HG02981 (cell line): ENCODE measurements at regions not wholly inside any gene's neighbourhood (a gene's known extent, or its start where the extent isn't known, plus 50 kb on each side); places are given as distances from the start of the nearest gene placed in this dataset.

Experiments used
- ATAC-seq: cut with Tn5 transposase; IDR thresholded peaks from one replicate; pipeline ENCODE4 v1.9.1; 2021; ENCODE audit warnings: mild to moderate bottlenecking, moderate library complexity; ENCODE audit not compliant: unreplicated experiment

DNA sequence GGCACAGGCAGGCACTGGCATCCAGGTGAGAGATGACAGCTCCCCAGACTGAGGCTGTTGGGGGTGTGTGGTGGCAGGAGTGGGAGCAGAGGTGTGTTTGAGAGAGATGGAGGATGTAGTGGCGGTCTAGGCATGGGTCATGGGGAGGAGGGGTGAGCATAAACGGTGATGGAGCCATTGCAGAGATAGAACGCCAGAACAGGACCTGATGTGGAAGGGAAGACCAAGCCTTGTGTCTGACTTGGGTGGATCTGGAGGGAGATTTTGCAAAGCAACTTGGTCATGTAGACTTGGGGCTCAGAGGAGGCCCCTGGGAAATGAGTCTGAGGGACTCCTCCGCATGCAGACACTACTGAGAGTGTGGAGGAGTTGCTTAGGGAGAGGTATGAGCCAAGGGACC is 50.0 kb upstream of the CLDN5 start:
- ATAC-seq, result no peak

DNA sequence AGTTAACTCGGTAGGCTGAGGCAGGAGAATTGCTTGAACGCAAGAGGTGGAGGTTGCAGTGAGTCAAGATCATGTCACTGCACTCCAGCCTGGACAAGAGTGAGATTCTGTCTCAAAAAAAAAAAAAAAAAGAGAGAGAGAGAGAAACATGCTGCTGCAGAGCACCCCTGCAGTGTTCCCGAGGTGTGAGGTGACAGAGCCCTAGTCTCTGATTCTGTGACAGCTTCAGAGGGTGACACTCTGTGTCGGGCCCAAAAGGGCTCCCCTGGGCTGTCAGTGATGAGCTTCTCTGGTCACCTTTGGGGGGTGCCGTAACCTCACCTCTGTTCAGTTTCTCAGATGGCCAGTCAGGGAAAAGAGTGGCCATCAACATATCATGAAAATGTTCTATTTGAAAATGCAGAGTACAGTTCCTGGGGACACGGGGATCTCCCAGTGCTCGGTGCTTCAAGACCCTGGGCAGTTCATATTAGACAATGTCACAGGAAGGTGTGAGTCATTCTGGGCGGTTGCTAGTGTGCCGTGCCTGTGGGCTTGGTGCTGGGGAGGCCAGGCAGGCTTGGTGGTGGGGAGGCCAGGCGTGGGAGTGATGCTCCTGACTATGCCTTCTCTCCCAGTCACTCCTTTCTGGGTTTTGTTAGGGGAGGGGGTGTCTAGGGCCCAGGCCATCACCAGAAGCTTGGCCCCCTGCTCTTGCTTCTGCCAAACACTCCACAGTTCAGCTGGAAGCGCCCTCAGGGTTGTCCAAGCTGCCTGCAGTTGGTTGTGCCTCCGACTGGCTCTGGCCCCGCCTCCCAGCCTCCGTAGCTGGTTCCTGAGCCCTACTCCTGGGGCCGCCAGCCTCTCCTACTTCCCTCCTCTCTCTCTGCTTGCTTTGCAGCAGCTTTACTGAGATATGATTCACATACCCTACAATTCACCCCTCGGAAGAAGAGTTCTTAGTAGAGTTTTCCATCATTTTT is 52.5 kb upstream of the CLDN5 start:
- no peak for ATAC-seq

DNA sequence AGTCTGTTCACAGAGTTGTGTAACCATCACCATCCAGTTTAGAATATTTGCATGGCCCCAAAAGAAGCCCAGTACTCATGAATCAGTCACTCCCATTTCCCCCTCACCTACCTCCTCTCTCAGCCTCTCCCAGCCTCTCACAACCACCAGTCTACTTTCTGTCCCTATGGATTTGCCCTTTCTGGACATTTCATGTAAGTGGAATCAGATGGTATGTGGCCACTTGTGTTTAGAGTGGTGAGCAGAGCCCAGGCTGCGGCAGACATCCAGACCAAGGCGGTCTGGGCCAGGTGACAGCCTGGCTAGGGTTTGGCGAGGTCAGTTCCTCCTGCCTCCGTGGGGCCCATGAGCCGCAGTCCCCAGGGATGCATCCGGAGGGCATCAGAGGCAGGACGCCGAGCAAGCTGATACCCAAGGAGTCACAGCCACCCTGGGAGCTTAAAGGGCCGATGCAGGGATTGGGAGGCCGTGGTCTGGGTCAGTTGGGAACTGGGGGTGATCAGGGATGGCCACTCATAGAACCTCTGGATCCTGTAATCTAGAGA is 53.3 kb upstream of the CLDN5 start:
- no peak for ATAC-seq

DNA sequence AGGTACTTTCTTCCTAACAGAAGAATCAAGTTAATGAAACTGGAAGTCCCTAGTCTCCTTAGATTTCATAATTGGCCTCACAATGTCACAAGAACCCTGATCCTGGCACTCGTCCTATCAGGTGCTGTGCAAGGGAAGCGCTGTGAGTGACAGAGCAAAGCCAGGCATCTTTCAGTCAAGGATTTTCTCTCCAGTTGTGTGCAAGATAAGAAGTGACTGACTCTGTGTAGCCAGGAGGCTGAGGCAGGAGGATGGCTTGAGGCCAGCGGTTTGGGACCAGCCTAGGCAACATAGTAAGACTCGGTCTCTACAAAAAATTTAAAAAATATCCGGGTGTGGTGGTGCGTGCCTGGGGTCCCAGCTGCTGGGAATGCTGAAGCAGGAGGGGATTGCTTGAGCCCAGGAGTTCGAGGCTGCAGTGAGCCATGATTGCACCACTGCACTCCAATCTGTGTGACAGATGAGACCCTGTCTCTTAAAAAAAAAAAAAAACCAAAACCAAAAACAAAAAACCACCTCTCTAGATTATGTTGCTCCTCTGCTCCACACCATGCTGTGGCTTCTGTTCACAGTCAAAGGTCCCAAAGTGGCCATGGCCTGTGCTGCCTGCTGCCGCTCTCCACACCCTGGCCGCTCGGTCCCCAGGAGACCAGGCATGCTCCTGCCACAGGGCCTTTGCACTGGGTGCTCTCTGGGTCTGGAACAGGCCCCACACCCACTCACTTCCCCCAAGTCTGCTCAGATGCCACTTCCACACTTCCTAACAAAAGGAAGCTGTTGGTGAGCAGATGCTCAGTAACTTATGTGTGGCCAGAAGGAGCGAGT is 54.2 kb upstream of the CLDN5 start:
- no peak for ATAC-seq

DNA sequence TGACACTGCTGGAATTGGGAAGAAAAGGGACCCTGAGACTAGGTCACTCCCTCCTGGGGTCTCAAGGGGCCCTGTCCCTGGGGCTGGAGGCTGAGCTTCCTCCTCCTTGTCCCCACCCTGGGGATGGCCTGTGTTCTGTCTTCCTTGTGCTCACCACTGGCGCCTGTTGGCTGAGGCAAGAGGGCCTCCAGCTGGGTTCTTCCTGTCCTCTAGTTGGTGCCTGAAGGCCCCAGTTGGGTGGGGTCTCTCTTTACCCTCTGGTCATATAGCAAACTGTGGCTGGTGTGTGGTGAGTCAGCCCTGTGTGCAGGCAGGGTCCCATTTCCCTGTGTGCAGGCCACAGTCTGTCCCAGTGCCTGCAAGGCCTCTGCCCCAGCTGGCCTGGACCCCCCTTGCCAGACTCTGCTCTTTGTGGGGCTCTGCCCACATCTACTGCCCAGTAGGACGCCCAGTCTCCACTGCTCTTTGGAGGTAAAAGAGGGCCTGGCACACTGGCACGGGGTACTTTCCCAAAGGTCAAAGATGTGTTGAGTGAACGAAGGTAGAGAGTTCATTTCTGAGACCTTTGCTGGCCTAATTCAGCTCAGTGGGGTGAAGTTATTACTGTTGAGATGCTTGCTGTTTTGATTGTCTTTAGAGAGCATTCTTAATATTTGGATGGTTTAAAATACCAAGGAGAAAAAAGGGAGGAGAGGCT is 55.1 kb upstream of the CLDN5 start:
- no peak for ATAC-seq

DNA sequence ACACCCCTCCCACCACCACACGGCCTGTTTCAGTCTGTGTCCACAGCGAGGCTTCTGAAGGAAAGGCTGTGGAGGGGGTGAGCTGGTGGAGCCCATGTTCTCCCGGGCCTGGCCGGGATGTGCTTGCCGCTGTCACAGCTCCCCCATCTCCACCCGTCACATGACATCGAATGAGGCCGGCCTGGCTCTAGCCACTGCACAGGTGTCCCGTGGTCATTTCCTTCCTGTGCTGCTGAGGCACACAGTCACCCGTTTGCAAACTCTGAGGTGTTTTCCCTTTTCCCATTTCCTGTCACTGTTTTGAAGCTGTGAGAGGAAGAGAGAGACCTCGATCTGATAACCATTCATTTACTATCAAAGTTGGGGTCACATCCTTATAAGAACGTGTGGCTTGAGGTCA is 55.7 kb upstream of the CLDN5 start:
- ATAC-seq, result no peak

DNA sequence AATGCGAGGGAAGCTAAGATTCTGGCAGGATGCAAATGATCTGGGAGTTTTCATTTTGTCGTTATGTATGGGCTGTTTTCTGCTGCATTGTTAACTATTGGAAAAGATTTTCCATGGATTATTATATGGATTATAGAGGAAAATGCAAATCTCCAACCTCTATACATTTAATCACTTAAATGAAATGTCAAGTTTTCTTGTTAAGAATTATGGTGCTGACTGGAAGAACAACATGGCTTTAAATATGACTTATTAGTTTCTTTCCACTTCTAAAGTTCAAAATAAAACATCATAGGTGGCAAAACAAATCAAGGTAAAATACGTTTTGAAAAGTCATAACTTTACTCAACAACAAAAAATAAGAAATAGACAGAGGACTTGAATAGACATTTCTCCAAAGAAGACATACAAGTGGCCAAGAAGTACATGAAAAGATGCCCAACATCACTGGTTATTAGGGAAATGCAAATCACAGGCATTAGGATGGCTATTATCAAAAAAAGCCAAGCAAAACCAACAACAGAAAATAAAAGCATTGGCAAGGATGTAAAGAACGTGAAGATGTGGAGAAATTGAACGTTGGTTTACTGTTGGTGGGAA is 56.2 kb upstream of the CLDN5 start:
- no peak for ATAC-seq

DNA sequence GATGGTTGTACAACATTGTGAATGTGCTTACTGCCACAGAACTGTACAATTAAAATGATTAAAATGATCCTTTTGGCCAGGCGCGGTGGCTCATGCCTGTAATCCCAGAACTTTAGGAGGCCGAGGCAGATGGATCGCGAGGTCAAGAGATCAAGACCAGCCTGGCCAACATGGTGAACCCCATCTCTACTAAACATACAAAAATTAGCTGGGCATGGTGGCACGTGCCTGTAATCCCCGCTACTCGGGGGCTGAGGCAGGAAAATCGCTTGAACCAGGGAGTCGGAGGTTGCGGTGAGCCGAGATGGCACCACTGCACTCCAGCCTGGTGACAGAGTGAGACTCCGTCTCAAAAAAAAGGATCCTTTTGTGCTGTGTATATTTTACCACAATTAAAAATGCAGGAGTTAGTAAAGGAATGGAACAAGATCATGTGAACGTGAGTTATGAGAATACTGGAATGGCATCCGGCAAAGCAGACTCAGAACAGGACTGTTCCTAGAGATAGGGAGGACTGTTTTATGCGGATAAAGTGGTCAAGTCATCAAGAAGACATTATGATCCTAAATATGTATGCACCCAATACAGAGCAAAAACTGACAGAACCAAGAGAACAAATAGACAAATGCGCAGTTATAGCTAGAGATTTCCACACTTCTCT is 58.0 kb upstream of the CLDN5 start:
- ATAC-seq, result no peak

DNA sequence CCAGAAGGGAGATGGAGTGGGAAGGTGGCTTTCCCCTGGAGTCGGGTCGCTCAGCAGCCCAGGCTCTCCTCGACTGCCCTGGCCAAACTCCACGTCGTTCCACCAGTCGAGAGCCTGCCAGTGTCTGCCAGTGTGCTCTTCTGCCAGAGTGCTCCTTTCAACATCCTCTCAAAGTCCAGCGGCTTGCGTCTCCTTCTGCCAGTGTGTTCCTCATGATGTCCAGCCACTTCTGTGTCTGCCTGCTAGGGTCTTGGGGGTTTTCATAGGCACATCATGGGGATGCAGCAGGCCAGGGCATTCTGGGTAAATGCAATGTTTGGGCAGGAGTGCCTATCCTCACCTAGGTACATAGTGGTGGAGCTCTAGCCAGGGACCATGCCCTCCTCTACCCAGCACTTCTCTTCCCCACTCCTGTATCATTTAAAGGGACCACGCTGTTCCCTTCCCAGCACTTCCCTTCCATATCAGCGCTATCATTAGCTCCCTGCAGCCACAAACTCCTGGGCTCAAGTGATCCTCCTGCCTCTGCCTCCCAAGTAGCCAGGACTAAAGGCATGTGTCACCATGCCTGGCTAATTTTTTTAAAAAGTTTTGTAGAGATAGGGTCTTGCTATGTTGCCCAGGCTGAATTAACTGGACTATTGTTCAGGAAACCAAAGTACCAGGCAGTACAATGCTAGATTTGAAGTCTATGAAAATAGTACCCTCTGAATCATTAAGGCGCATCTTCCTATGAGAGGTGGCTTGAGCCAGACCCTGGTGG is 62.9 kb upstream of the CLDN5 start:
- no peak for ATAC-seq

DNA sequence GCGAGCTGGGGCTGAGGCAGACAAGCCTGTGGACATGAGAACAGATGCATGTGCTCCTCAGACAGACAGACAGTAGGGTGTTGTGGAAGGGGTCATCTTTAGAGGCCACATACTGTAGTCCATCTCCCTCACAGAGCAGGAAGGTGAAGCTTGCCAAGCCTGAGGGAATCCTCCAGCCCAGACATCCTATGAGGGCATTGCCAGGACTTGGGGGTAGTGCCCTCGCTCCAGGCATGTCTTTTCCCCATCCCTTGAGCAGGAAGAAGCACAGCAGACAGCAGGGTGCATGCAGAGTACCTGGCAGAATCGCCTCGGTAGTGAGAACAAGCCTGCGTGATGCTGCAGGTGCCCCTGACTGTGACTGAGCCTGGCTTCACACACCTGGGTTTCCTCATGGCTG is 66.5 kb upstream of the CLDN5 start:
- ATAC-seq, result no peak

DNA sequence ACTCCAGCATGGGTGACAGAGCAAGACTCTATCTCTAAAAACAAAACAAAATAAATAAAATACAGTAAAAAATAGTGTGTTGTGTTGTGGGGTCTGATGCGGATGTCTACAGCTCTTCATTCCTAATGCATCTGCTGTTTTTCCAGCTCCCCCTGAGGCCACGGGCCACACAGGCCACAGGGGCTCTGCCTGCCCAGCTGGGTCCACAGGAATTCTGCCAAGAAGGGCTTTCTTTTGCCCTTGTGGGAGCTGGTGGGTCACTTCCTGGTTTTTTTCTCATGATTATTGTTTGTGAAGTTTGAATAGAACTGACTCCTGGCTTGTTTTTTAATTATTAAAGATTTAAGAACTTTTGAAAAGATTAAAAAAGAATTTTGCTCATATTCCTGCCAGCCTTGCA is 67.4 kb upstream of the CLDN5 start:
- no peak for ATAC-seq

DNA sequence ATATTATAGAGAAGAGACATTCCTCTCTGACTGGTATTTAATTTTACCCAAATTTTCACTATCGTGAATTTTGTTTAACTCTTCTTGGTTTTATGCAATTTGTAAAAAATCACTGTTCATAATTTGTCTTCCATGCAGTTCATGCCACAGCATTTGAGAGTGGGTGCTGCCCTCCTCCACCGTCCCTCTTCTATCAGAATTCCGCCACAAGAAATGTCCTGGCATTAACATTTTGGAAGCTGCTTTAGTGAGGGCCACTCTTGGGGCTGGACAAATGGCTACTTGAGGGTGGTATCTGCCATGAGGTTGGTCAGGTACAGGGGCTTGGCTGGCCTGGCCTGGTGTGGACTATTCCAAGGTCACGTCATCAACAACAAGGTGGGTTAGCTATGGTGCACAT is 68.3 kb upstream of the CLDN5 start:
- no peak for ATAC-seq

DNA sequence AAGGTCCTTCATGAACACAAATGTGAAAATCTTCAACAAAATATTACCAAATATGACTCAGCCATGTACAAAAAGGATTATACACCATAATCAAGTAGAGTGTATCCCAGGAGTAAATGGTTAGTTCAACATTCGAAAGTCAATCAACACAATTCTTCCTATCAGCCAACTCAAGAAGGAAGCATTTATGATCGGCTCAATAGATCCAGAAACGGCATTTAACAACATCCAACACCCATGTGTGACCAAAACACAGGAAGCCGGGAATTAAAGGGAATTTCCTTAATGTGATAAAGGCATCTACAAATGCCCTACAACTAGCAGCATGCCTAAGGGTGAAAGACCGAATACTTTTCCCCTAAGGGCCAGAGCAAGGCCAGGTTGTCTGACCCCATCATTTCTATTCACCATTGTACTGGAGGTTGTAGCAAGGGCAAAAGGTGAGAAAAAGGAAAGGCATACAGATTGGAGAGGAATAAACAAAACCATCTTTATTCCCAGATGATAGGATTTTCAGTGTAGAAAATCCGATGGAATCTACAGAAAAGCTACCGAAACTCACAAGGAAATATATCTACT is 69.9 kb upstream of the CLDN5 start:
- no peak for ATAC-seq

DNA sequence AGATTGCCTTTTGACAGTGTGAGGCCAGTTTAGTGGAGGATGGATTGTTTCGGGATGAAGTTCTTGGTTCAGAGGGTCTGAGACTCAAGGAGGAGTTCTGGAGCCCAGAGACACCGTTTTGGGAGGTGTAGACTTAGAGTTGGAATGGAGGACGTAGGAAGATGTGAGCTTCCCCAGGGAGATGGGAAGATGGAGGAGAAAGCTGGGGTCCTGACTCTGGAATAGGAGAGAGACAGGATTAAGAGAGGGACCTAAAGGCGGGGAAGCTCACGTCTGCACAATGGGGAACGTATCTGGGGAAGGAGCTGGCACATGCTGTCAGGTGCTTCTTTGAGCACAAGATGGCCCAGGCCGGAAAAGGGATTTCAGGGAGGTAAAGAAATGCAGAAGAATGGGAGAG is 71.3 kb upstream of the CLDN5 start:
- ATAC-seq, result no peak

DNA sequence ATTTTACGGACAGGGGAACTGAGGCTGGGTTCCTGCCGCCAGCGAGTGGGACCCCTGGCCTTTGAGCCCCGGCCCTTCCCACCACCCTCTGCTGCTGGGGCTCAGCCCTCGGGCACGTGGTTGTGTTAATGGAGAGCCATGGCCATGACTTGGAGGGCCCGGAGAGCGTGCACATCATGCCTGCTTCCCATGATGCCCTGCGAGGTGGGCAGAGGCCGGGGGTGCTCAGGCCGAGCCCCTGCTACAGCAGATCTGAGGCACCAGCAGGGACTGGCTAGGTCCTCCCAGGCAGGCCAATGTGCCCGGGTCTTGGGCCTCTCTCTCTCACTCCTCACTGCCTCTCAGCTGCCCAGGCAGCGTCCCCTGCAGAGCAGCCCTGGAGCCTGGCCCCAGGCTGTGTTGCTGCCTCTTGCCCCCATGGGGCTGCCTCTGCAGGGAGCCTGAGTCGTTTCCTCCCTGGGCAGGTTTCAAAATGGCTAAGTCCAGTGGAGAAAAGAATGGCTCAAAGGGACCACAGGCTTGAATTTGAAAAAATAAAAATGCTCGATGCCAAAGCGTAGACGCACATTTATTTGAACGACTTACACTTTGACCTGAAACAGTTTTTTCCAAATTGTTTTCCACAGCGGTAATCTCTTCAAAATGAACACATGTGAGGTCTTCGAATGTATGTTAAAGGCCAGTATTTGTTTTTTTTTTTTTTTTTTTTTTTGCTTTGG is 72.6 kb upstream of the CLDN5 start:
- no peak for ATAC-seq

DNA sequence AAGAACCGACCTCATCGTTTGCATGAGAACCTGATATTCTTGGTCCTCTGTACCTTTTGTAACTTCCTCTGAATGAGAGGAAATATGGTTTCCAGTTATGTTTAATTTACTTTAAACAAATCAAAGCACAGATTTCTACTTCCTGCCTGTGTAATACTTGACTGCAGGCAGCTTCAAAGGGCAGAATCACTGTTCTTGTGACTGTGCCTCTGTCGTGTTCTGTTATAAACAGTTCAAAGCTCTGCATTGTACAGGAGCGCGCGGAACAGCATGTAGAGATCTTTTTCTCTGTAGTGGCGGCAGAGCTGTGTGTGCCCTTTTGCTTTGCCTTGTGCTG is 73.2 kb upstream of the CLDN5 start:
- no peak for ATAC-seq

DNA sequence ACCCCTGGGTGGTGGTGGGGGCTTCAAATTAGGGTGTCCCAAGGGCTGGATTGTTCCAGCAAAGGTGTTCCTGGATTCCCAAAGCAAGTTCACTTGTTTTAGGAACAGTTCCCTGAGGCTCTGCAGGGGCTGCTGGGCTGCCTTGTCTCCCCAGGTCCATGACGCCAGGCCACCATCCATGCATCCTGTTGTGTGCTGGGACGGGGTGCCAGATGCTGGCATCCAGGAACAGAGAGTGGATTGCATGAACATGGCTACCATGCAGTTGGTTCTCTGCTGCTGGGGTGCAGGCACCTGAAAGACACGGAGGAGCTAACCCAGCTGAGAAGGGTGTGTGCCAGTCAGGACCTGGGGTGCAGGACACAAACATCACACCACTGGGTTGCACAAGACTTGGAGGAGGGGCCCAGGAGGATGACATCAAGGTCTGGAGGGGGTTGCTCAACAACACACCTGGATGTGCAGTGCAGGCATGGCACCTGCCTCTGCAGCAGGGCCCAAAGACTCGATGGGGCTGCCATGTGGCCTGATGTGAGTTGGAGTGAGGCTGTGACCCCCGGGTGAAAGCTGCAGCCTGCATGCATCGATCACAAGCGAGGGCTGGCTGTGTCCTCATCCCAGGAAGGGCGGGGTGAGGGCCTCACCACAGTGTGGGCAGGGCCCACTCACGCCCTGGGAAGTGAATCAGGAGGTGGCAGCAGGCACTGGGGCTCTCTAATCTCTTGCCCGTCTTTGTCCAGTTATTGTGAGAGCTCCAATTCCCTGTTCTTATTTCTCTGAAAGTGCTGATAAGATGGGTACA is 74.0 kb upstream of the CLDN5 start:
- ATAC-seq, result no peak

DNA sequence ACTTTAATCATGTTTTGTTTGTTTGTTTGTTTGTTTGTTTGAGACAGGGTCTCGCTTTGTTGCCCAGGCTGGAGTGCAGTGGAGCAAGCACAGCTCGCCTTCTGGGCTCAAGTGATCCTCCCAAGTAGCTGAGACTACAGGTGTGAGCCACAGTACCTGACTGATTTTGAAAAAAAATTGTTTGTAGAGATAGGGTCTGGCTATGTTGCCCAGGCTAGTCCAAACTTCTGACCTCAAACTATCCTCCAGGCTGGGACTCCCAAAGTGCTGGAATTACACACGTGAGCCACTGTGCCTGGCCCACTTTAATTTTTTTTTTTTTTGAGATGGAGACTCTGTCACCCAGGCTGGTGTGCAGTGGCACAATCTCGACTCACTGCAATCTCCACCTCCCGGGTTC is 74.8 kb upstream of the CLDN5 start:
- no peak for ATAC-seq
